HUES6 (cell line): ENCODE measurements at regions not wholly inside any gene's neighbourhood (a gene's known extent, or its start where the extent isn't known, plus 50 kb on each side); places are given as distances from the start of the nearest gene placed in this dataset.

Source experiments
- H3K27ac ChIP-seq: 2 replicates; pipeline ENCODE4 v1.7.0; 2013; ENCODE audit warnings: low read depth, mild to moderate bottlenecking, low read length, inconsistent platforms
- H3K27me3 ChIP-seq: 2 replicates; pipeline ENCODE4 v1.6.1; 2013; ENCODE audit warnings: low read length; ENCODE audit not compliant: control insufficient read depth, insufficient read depth
- H3K36me3 ChIP-seq: 2 replicates; pipeline ENCODE4 v1.6.1; 2013; ENCODE audit warnings: low read length; ENCODE audit not compliant: control insufficient read depth, insufficient read depth
- H3K4me1 ChIP-seq: 2 replicates; pipeline ENCODE4 v1.6.1; 2013; ENCODE audit warnings: low read length; ENCODE audit not compliant: control insufficient read depth, insufficient read depth
- H3K4me3 ChIP-seq: 2 replicates; pipeline ENCODE4 v1.5.1; 2013; ENCODE audit warnings: low read depth, low read length
- H3K9ac ChIP-seq: one replicate; pipeline ENCODE4 v1.6.1; 2013; ENCODE audit warnings: mild to moderate bottlenecking, low read length
- H3K9me3 ChIP-seq: 2 replicates; pipeline ENCODE4 v1.6.1; 2013; ENCODE audit warnings: low read depth, low read length; ENCODE audit not compliant: control insufficient read depth, insufficient read depth

DNA sequence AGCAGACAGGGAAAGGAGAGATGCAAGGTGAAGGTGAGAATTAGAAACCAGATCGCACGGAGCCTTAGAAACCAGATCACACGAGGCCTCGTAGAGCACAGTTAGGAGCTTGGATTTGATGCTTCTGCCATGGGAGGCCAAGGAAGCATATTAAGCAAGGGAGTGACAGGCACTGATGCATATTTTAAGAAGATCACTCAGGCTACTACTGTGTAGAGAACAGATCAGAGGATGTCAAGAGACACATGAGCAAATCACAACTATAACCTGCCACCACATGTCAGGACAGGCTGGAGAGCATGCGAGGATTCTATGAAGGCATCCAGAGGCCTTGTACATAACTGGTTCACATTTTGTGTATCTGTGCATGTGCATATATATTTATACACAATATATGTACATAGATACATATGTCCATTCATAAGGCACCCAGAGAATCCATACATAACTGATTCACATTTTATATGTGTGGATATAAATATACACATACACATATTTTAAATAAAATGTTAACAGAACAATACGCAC is 99.6 kb upstream of the FHIT start:
- Histone ChIP-seq H3K4me3 (no peak overlapping the region), H3K27ac (no peak overlapping the region), H3K36me3 (no peaks in the 10 kb centered on the region), H3K9me3 (no peaks in the 10 kb centered on the region), H3K4me1 (no peaks in the 10 kb centered on the region), H3K27me3 (no peaks in the 10 kb centered on the region), H3K9ac (no peak overlapping the region)

DNA sequence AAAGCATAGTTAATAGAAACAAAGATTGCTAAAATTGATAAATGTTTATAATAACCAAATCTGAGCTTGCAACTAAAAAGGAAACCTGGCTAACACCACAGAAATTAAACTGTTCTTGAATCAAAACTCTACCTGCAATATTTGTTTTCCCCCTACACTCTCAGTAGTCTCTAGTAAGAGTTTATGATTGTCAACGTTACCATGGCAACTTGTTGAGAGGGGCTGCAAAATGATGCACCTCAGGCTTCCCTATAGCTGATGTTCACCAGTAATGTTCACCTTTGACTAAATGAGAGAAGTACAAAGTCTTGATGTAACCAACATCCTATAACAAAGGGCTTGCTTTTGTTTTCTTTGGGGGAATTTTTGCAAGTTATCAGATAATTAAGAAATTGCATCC is 101.1 kb upstream of the FHIT start:
- Histone ChIP-seq H3K9me3 (no peaks in the 10 kb centered on the region), H3K27ac (no peak overlapping the region), H3K36me3 (no peaks in the 10 kb centered on the region), H3K4me1 (no peaks in the 10 kb centered on the region), H3K4me3 (no peak overlapping the region), H3K27me3 (no peaks in the 10 kb centered on the region), H3K9ac (no peak overlapping the region)

DNA sequence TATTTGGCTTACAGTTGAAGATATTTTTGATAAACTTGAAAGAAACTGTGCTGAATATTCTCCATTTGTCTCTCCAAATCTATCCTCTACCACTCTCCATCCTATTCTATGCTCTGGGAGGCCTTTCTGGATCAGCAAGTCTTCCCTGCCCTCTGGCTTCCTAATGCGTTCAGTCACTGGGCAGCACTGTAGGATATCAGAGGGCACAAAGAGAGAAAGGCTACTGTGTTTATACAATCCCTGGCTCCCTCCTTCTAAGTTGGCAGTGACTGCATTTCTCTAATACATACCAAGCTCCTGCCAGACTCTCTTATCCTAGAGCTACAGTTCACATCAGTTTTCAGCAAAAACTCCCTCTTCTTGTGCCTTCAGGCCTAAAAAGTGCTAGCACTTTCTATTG is 102.1 kb upstream of the FHIT start:
- Histone ChIP-seq H3K27ac (no peak overlapping the region), H3K9me3 (no peaks in the 10 kb centered on the region), H3K4me3 (no peak overlapping the region), H3K9ac (no peak overlapping the region), H3K36me3 (no peaks in the 10 kb centered on the region), H3K4me1 (no peaks in the 10 kb centered on the region), H3K27me3 (no peaks in the 10 kb centered on the region)

DNA sequence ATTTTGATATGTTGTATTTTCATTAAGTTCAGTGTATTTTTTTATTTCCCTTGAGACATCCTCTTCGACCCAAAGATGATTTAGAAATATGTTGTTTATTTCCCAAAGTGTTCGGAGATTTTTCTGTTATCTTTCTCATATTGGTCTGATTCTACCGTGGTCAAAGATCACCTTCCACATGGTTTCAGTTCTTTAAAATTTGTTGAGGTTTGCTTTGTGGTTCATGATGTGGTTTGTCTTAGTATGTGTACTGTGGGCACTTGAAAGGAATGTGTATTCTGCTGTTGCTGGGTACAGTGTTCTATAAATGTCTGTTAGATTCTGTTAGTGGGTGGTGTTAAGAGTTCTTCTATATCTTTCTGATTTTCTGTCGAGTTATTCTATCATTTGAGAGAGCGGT is 103.4 kb upstream of the FHIT start:
- H3K27me3 ChIP-seq = no peaks in the 10 kb centered on the region
- no peaks in the 10 kb centered on the region for H3K36me3 ChIP-seq
- no peak overlapping the region for H3K4me3 ChIP-seq
- H3K9ac ChIP-seq = no peak overlapping the region
- no peak overlapping the region for H3K27ac ChIP-seq
- no peaks in the 10 kb centered on the region for H3K9me3 ChIP-seq
- H3K4me1 ChIP-seq = no peaks in the 10 kb centered on the region

DNA sequence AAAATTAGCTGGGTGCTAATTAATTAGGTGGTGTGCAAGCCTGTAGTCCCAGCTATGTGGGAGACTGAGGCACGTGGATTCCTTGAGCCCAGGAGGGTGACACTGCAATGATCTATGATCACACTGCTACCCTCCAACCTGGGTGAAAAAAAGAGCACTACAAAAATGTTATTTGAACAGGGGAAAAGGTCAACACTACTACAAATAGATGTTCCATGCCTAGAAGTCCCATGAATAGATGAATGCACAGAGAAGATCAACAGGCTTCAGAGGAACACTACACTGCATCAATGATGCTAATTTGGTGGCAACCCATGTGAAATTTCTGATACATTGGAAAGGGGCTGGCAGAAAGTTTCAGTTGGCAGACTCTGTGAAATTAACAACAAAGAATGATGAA is 105.4 kb upstream of the FHIT start:
- no peaks in the 10 kb centered on the region for H3K9me3 ChIP-seq
- no peaks in the 10 kb centered on the region for H3K27me3 ChIP-seq
- H3K36me3 ChIP-seq = no peaks in the 10 kb centered on the region
- H3K9ac ChIP-seq = no peak overlapping the region
- H3K4me3 ChIP-seq = no peak overlapping the region
- H3K27ac ChIP-seq = no peak overlapping the region
- H3K4me1 ChIP-seq = no peaks in the 10 kb centered on the region

DNA sequence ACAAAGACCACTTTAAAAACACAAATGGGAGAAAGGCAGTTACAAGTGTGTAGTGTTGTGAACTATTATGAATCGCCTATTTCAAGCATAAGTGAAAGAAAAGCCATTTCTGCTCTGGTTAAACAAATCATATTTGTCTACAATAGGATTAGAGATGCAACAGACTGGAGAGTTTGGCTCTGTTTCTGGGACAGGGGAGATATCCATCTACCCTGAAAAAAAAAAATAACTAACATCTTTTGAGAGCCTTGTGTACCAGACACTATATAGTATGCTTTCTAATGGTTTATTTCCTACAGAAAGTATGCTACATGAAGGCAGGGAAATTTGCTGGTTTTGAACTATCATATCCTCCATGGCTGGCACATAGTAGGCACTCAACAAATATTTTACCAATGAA is 106.7 kb upstream of the FHIT start:
- Histone ChIP-seq H3K4me3 (no peak overlapping the region), H3K9ac (no peak overlapping the region), H3K27me3 (no peaks in the 10 kb centered on the region), H3K27ac (no peak overlapping the region), H3K9me3 (no peaks in the 10 kb centered on the region), H3K4me1 (no peaks in the 10 kb centered on the region), H3K36me3 (no peaks in the 10 kb centered on the region)

DNA sequence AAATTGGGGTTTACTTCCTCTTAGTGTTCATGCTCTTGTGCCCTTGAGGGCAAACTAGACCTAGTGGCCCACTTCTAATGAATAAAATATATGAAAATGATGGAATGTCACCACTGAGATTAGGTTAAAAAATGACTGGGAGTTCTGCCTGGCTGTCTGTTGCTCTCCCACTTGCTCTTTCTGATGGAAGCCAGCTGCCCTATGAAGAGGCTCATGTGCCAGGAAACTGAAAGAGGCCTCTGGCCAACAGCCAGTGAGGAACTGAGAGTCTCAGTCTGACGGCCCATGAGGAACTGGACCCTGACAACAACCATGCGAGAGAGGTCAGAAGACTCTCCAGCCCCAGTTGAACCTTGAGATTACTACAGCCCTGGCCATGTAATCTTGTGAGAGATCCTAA is 107.1 kb upstream of the FHIT start:
- H3K4me3 ChIP-seq = no peak overlapping the region
- H3K9me3 ChIP-seq = peaks cover 3% of the 10 kb centered on the region
- no peaks in the 10 kb centered on the region for H3K27me3 ChIP-seq
- H3K27ac ChIP-seq = no peak overlapping the region
- H3K36me3 ChIP-seq = no peaks in the 10 kb centered on the region
- no peaks in the 10 kb centered on the region for H3K4me1 ChIP-seq
- no peak overlapping the region for H3K9ac ChIP-seq

DNA sequence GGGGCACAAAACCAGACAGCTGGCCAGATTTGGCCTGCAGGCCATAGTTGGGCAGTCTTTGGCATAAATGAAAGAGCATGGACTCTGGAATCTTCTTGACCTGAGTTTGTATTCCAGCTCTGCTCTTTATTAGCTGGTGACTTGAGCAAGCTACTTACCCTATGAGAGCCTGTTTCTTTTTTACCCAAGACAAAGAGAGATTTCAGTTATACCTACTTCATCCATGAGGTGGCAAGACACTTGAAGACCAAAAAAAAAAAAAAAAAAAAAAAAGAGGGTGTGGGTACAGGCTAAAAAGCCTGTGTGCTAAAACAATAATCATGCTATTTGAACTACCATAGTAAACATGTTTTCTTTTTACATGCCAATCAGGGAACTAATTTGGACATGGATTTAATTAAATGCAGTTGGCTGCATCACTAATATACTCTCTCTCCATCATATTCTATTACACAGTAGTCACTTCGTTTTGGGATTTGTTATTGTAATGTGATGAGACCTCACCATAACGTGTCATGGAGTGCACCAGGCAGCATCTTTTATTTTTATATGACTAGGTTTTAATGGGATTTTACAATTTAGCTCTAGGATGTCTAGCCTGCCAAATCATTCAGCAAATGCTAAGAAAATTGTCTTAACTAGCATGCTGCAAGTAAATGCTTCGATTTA is 109.2 kb upstream of the FHIT start:
- H3K4me1 ChIP-seq = no peaks in the 10 kb centered on the region
- H3K27me3 ChIP-seq = no peaks in the 10 kb centered on the region
- no peak overlapping the region for H3K27ac ChIP-seq
- no peak overlapping the region for H3K4me3 ChIP-seq
- H3K36me3 ChIP-seq = no peaks in the 10 kb centered on the region
- peaks cover 16% of the 10 kb centered on the region for H3K9me3 ChIP-seq
- no peak overlapping the region for H3K9ac ChIP-seq

DNA sequence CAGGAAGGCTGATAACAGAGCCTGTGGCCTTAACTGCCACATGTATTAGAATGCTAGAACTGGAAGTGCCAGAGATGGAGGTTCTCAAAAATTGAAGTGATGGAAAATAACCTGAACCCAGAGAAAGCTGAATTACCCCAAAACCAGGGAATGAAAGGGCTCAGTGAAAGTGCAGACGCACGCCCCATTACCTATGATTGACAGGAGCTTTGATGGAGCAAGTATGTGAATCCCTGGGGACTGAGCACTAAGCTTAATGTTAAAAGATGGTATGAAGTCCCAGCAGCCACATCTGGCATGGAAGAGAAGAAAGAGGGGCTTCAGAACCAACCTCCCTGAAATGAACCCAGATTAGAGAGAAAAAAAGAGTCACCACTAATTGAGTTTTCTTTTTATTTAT is 118.4 kb upstream of the FHIT start:
- Histone ChIP-seq H3K4me3 (no peak overlapping the region), H3K27me3 (no peaks in the 10 kb centered on the region), H3K9me3 (peaks cover 2% of the 10 kb centered on the region; the same call in 1 of the 2 replicates), H3K9ac (no peak overlapping the region), H3K27ac (no peak overlapping the region), H3K36me3 (no peaks in the 10 kb centered on the region), H3K4me1 (no peaks in the 10 kb centered on the region)

DNA sequence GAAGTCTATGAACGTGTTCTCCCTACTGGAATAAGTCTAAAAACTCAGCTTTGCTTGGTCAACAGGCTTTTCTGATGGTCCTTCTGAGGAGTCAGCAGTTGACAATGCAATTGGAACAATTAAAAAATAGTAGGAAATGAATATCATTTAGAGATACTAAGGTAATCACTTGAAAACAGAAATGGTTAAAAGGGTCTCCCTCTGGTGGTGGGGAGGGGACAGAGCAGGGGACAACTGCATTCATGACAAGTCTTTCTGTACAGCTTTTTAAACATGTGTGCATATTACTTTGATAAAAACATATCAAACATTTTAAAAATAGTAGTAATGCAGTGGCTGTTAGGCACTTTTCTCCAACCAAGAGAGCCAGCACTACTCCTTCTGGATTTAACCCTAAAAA is 119.9 kb upstream of the FHIT start:
- no peaks in the 10 kb centered on the region for H3K27me3 ChIP-seq
- H3K4me3 ChIP-seq = no peak overlapping the region
- H3K4me1 ChIP-seq = no peaks in the 10 kb centered on the region
- H3K9ac ChIP-seq = no peak overlapping the region
- no peaks in the 10 kb centered on the region for H3K36me3 ChIP-seq
- no peaks in the 10 kb centered on the region for H3K9me3 ChIP-seq
- H3K27ac ChIP-seq = no peak overlapping the region

DNA sequence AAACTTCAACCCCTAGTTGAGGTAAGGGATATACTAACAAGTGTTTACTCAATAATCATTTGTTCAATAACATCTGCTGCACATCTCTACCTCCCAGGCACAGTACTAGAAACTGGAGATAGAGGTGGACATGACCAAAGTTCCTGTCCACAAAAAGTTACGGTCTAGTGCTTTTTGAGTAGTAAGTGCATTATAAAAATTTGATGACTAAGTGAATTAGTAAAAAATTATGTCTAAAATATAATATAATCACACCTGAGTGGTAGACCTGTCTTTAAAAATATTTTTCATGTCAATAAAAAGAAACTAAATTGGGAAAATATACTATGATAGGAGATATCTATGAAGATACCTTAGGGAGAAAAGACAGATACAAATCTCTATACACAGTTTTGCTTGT is 121.5 kb upstream of the FHIT start:
- H3K9me3 ChIP-seq = no peaks in the 10 kb centered on the region
- H3K27me3 ChIP-seq = no peaks in the 10 kb centered on the region
- no peaks in the 10 kb centered on the region for H3K4me1 ChIP-seq
- H3K36me3 ChIP-seq = no peaks in the 10 kb centered on the region
- no peak overlapping the region for H3K4me3 ChIP-seq
- no peak overlapping the region for H3K27ac ChIP-seq
- no peak overlapping the region for H3K9ac ChIP-seq
